GM03348 (cell line): ENCODE measurements at regions not wholly inside any gene's neighbourhood (a gene's known extent, or its start where the extent isn't known, plus 50 kb on each side); places are given as distances from the start of the nearest gene placed in this dataset.
"Not testable (repeated sequence)": the region's sequence is repeated elsewhere in the genome, so short reads cannot be mapped to it uniquely, and the experiment has no call there.

Experiments
- DNase-seq: peaks from one replicate; pipeline ENCODE4 v3.0.0; 2012; ENCODE audit warnings: low spot score

DNA sequence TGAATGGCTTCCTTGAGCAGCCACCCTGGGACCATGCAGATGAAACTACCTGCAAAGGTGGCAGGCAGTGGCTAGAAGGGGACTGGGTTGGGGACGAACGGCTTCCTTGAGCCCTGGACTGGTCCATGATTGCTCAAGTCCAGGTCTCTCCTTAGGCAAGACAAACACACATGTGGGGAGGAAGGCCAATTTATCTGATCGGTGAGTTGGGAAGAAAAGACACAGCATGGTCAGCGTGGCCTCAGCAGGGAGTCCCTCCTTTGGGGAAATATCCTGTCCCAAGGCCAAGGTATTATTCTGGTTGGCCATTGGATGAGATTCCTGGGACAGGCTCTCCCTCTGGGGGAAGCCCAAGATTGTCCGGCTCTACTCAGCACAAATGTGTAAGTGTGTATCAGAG lies 116.3 kb upstream of the ERG start:
- no peak for DNase-seq

DNA sequence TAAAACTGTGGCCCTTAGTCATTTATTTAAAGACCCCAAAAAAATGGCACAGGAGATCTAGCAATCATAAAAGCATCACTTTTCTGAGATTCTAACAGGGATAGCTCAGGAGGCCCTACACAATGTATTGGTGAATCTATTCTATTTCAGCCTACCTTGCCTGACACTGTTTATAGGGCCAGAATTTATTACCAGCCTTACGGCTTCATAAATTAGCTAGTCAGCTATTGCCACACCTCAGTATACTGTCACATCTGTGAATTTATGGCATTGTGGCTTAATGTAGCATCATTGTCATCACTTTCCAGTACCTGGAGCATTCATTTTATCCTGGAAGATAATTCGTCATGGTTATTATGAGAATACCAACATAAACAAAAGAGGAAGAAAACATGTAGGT lies 121.2 kb upstream of the ERG start:
- DNase-seq: no peak

DNA sequence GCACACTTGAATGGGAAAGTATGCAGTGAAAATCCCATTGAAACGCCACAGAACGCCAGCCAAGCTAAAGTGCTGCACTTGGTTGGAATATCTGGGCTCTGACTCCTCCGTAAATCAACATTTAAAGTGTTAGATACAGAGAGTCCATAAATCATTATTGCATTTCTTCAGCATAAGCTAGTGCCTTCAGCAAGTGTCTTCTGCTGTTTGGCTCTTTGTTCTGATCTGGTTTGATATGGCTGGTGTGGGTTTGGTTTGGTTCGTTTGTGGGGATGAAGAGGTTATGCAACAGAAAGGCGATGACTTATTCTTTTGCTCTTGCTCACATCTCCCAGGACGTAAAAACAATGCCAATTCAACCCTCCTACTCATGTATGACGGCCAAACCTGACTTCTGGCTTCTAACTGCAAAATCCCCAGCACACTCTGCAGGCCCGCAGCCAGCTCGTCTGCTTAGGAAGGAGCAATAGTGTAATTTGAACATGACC lies 121.8 kb upstream of the ERG start:
- peak; percentile 78 for DNase-seq

- DNase-seq: no peak
These were observed 122.9 kb upstream of the ERG start for GRCh38 chr21:38621132-38621531.

GRCh38 chr21:38622081-38622826 lies 124.0 kb upstream of the ERG start:
- DNase-seq: no peak

DNA sequence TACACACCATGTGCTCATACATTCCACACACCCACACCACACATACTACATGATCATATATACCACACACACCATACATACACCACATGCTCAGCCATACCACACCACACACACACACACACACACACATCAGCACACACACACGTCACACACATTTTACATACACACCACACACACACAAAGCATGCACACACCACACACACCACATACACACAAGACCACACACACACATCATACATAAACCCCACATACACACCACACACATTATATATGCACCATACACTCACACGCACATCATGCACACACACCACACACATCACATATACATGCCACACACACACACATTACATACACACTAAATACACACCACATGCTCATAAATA lies 124.5 kb upstream of the ERG start:
- DNase-seq: no peak

DNA sequence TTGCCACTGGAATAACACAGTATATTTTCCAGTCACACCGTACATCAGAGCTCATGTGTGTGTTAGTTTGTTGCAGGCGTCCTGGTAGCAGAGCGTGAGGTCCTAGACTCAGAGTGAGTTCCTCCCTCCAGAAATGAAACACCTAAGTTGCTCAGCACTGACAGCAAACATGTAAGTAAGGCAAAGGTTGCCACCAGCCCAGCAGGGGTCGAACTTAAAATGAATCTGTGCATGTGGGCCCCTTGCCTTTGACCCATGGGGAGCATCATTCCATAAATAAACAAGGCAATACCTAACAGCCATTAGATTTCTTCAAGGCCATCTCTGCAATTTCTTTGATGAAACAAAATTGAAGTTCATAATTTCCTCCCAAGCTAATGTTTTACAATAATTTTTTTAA lies 125.3 kb upstream of the ERG start:
- DNase-seq: no peak

DNA sequence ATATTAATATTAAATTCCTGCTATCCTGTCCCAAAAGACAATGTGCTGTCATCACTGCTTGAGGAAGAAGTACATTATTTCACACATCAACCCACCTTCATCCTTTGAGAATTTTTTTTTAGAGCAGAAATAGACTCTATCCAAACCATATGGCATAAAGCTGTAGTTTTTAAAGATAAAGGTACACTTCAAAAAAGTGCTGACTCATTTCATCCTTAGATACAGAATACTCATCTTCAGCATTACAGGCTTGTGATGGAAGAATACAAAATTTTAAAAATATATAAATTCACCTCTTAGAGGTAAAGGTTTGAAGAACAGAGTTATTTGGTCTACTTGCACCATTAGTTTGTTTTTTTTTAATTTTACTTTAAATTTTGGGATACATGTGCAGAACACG lies 126.7 kb upstream of the ERG start:
- DNase-seq: no peak

DNA sequence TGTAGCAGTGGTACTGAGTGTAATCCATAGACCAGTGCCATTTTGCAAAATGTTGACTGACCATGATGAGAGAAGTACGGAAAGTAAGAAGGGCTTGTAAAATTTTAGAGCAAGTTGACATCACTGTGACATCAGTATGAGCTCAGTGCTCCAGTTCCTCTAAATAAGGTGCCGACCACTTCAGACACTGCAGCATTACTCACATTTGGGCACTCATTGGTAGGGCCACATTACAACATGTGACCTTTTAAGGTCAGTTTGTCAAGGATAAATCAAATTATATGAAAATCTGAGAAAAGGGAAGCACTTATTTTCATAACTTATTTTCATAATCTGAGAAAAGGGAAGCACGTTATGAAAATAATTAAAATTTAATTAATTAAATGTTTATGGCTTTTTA lies 128.0 kb upstream of the ERG start:
- no peak for DNase-seq

DNA sequence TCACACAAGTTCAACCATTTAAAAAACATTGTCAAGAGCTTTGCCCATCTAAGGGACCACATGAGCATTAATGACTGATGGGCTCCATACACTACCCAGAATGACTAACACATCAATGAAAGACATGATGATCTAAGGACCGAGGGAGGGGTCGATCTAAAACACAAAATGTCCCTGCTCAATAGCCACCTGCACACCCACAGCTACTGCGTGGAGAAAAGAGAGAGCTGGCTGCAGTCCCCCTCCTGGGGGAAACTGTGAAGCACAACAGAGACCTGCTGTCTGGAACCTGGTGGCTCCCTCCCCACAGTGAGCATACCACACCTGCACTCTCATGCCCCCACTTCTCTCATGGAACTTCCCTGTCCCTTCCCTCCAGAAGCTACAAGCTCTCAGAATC lies 130.1 kb upstream of the ERG start:
- DNase-seq: no peak

DNA sequence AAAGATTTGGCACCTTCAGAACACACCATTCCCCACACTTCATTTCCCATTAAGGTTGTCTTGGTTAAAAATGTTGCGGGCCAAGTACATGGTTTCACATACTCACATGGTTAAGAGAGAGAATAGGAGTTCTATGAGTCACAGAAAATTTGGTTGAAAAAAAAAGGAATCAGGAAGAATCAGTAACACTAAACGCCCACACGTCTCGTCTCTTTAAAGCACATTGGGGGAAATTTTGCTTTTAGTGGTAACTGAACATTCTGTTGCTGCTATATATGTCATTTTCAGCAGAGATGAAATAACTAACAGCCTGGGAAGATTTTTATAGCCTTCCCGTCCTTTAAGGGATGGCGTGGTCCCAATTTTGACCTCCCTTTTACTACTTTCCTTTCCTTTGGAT lies 132.9 kb upstream of the ERG start:
- DNase-seq: peak; percentile 72

GRCh38 chr21:38631676-38632075 lies 133.4 kb upstream of the ERG start:
- DNase-seq: peak; percentile 60

GRCh38 chr21:38637161-38637560 lies 138.9 kb upstream of the ERG start:
- DNase-seq: peak; percentile 37

DNA sequence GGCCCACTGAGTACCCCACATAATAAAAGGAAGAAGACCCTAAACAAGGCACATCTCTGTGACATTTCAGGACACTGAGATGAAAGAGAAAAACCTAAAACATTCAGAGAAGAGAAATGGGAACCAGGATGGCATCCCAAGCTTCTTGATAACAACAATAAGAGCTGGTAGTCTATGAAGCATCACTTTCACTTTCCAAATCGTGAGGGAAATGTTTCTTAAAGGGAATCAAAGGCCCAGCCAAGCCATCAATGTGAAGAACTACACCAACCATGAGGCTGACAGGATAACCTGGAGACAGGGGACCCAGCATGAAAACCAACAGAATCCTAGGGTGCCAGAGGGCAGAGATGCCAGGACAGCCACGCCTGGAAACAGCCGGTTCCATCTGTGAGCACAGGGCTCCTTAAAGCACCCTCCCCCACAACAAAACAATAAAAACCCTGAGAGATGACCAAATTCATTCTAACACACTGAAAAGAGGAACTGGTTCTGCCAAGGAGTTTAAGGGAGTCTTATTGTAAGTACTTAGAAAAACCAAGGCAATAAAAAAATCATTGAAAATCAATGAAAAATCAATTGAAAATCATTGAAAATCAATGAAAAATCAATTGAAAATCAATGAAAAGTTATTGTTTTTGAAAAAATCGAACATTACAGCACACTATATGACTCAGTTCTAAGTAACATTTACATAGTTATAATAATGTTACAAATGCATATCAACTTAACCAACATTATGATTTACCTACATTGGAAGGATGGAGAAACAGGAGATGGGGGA lies 141.5 kb upstream of the ERG start:
- DNase-seq: no peak

DNA sequence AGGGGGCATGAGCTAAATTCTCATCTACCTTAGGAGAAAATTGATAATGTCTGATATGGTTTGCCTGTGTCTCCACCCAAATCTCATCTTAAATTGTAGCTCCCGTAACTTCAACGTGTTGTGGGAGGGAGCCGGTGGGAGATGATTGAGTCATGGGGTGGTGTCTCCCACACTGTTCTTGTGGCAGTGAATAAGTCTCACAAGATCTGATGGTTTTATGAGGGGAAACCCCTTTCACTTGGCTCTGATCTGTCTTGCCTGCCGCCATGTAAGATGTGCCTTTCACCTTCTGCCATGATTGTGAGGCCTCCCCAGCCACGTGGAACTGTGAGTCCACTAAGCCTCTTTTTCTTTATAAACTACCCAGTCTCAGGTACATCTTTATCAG lies 142.1 kb upstream of the ERG start:
- not testable (repeated sequence) for DNase-seq

DNA sequence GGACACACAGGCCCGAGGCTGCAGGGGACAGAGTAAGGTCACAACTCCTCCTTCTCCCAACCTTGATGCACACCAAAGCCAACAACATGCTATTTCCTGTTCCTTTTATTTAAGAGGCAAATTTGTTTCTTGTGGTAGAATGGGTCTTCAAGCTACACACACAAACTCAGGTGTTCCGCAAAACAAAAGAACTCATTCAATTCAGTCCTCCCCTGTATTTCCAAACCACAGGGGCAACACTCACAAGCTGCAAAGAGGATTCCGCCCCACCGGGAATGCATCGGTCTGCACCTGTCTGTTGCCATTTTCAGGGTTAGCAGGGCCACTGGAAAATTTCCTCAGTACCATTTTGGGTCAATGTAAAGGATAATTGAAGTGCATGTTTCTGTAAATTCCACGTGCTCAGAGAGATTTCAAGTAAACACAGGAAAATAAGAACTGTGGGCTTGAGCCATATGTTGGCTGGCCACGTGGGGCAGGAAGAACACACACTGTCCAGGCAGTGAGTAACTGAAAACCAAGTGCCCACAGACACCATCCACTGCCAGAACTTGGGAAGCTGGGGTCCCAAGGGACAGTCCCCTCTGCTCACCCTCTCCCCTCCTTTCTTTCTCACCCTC lies 145.2 kb upstream of the ERG start:
- no peak for DNase-seq

GRCh38 chr21:38645282-38645681 lies 147.0 kb upstream of the ERG start:
- DNase-seq: peak; percentile 82

- peak; percentile 77 for DNase-seq
These were observed 148.0 kb upstream of the ERG start for GRCh38 chr21:38646213-38646837.

- DNase-seq: no peak
These were observed 150.8 kb upstream of the ERG start for GRCh38 chr21:38649120-38649519.

DNA sequence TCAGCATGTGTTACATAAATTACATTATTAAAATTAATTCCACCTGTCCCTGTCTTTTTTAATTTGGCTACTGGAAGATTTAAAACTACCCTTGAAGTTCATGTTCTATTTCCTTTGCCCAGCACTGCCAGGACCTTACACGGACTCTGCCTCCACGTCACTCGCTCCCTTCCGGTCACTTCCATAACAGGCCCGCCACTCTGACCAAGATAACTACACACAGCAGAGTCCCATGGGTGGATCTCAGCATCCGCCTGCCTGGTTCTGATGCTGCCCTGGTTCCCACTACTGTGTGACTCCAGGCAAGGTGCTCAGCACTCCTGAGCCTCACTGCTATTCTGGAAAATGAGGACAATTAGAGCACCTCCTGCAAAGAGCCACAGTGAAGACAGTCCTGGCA lies 153.3 kb upstream of the ERG start:
- DNase-seq: no peak

DNA sequence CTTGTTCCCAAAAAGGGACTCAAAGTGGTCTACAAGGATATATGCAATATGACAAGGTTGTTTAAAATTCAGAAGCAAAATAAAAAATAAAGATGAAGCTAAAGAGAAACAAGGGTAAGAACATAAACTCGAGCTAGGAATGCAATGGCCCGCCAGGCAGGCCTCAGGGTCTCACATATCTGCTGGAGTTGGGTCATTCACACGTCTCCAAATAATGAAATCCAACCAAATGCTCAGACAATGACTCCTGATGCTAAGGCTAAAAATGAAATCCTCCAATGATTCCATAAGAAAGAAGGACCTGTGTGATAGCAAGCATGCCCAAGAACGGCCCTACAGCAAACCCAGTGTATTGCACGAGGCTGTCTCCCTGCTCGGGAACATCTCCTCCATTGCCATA lies 153.3 kb upstream of the ETS2 start:
- DNase-seq: no peak

DNA sequence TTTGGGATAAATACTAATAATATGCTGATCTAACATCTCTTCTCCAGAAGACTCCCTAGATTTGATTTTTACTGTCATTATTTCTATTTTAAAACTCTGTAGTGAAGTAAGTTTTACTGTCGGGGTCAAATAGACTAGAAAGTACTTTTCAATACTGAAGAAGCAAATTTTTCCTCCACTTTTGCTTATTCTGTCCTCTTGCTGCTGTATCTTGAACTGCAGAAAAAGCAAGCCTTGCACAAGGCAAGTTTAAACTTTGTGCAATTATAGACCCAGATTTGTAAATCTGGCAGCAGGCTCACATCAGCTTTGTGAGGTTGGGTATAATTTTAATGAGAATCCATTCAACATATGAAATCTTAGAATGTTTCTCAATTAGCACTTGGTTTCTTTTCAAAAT lies 151.1 kb upstream of the ETS2 start:
- DNase-seq: no peak

DNA sequence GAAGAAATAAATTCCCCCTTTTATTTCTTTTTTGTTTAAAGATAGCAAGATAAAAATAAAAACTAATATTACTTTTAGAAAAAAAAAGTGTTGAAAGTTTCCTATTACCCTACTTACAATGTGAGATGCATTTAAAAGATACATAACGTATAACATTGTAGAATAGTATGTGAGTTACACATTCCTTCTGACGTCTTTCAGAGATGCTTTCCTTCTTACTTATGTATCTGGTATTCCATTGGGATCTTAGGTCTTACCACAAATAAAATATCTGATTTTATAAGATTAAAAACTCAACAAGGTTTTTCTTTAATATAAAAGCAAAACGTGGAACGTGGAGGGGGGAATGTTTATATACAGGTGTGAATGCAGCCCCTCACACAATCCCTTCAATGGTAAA lies 147.2 kb upstream of the ETS2 start:
- no peak for DNase-seq
